K562 (cell line): ENCODE measurements at regions not wholly inside any gene's neighbourhood (a gene's known extent, or its start where the extent isn't known, plus 50 kb on each side); places are given as distances from the start of the nearest gene placed in this dataset.

Experiments
- ATAC-seq: fragments of 200-7000 bp; cut with Tn5 transposase; 3 replicates; pipeline ENCODE4 v1.9.1; 2020; ENCODE audit warnings: moderate library complexity
- BruUV-seq: library from RNA; stranded (reverse); fragments of 400-500 nt; replicated peaks from 2 replicates; lab custom pipeline; 2021; lab: Mats Ljungman, UMichigan
- CTCF ChIA-PET: fragments of 300-600 bp; formaldehyde crosslinking; extraction: SDS; loops from one replicate; lab custom pipeline; 2021; ENCODE audit warnings: low intra/inter-chr PET ratio; lab: Yijun Ruan, JAX
- POLR2A ChIA-PET: fragments of 300-600, 350-650 bp; sonication (Branson Sonifier 250); formaldehyde crosslinking; extraction: SDS; loops from one replicate; lab custom pipeline; 2021; ENCODE audit warnings: antibody characterized with exemption, inconsistent platforms; lab: Yijun Ruan, JAX
- DNase-seq, 4 experiments: peaks; one replicate each; pipeline versions ENCODE4 v3.0.0 to v3.0.0-alpha.2; 2011 to 2018; ENCODE audit warnings: low spot score in 3 of 4, mixed read lengths in 3 of 4; ENCODE audit errors: extremely low read depth in 1 of 4
- FAIRE-seq: peaks from 2 replicates; lab custom pipeline; 2011; peaks lifted over from hg19 to GRCh38; lab: Jason Lieb, UNC
- H2AFZ ChIP-seq: 2 replicates; pipeline ENCODE4 v1.6.0; 2011; ENCODE audit warnings: low read depth, low read length, control low read depth, inconsistent platforms
- H3K27ac ChIP-seq: fragments of 200-600 bp; 3 replicates; pipeline ENCODE4 v1.8.0; 2011; ENCODE audit warnings: low read depth, mild to moderate bottlenecking, control low read depth, inconsistent platforms, low read length, moderate library complexity, mixed read lengths; ENCODE audit errors: extremely low read depth
- H3K27me3 ChIP-seq, 2 experiments: fragments of 300-600 bp in 1 of 2; 2 replicates in 1 of 2; 3 replicates in 1 of 2; pipeline versions ENCODE4 v1.6.0 to v1.8.0; 2011; ENCODE audit warnings: inconsistent platforms in 2 of 2, low read length in 2 of 2, mild to moderate bottlenecking in 1 of 2, mixed read lengths in 1 of 2, moderate library complexity in 1 of 2; ENCODE audit not compliant: control insufficient read depth in 2 of 2, insufficient read depth in 2 of 2
- H3K36me3 ChIP-seq: fragments of 300-600 bp; 3 replicates; pipeline ENCODE4 v1.8.0; 2011; ENCODE audit warnings: mild to moderate bottlenecking, low read length, inconsistent platforms; ENCODE audit not compliant: control insufficient read depth, insufficient read depth
- H3K4me1 ChIP-seq, 2 experiments: fragments of 200-600 bp in 1 of 2; replicated peaks in 1 of 2; 2 replicates in 1 of 2; 3 replicates in 1 of 2; pipeline versions ENCODE4 v1.5.1 to v1.8.0; 2011; ENCODE audit warnings: inconsistent platforms in 2 of 2, low read length in 2 of 2, mild to moderate bottlenecking in 1 of 2, mixed read lengths in 1 of 2, moderate library complexity in 1 of 2; ENCODE audit not compliant: control insufficient read depth in 2 of 2, insufficient read depth in 2 of 2
- H3K4me2 ChIP-seq: 2 replicates; pipeline ENCODE4 v1.6.1; 2011; ENCODE audit warnings: low read length, control low read depth, inconsistent platforms, mixed read lengths; ENCODE audit not compliant: insufficient read depth
- H3K4me3 ChIP-seq: fragments of 200-600 bp; sonication (generic), shearing (Covaris generic); 2 replicates; pipeline ENCODE4 v1.5.1; 2016; ENCODE audit warnings: control low read depth, inconsistent platforms
- H3K79me2 ChIP-seq: fragments of 200-600 bp; 3 replicates; pipeline ENCODE4 v1.8.0; 2011; ENCODE audit warnings: low read length, inconsistent platforms; ENCODE audit not compliant: control insufficient read depth, insufficient read depth
- H3K9ac ChIP-seq, 2 experiments: 2 replicates each; pipeline versions ENCODE4 v1.6.0 to v1.6.1; 2011; ENCODE audit warnings: low read depth in 2 of 2, low read length in 2 of 2, control low read depth in 1 of 2, inconsistent platforms in 1 of 2, mild to moderate bottlenecking in 1 of 2, mixed read lengths in 1 of 2; ENCODE audit not compliant: insufficient read depth in 1 of 2
- H3K9me1 ChIP-seq: one replicate; pipeline ENCODE4 v1.6.0; 2011; ENCODE audit warnings: inconsistent platforms, mild to moderate bottlenecking, low read length, moderate library complexity; ENCODE audit not compliant: control insufficient read depth, insufficient read depth
- H3K9me3 ChIP-seq: replicated peaks from 2 replicates; pipeline ENCODE4 v1.5.1; 2011; ENCODE audit warnings: low read depth, low read length, inconsistent platforms; ENCODE audit not compliant: control insufficient read depth, insufficient read depth
- H4K20me1 ChIP-seq: replicated peaks from 2 replicates; pipeline ENCODE4 v1.6.1; 2011; ENCODE audit warnings: low read length, inconsistent platforms, mixed read lengths; ENCODE audit not compliant: control insufficient read depth, insufficient read depth
- CREM ChIP-seq: IDR thresholded peaks from 2 replicates; pipeline ENCODE4 v1.6.1; 2014; ENCODE audit warnings: antibody characterized with exemption, low read depth
- JUND ChIP-seq, 2 experiments: IDR thresholded peaks; 2 replicates in 1 of 2; 3 replicates in 1 of 2; pipeline ENCODE4 v1.6.1; 2011; ENCODE audit warnings: borderline replicate concordance in 2 of 2, low read depth in 2 of 2, low read length in 2 of 2, improper control_type of control experiment in 1 of 2, missing biosample characterization in 1 of 2, missing genetic modification characterization in 1 of 2, missing genetic modification reagents in 1 of 2
- KAT8 ChIP-seq: fragments of 450-650 bp; IDR thresholded peaks from 2 replicates; pipeline ENCODE4 v1.6.1; 2016; ENCODE audit warnings: low read depth, mild to moderate bottlenecking
- NCOR1 ChIP-seq: fragments of 450-650 bp; IDR thresholded peaks from 2 replicates; pipeline ENCODE4 v1.6.1; 2016; ENCODE audit warnings: mild to moderate bottlenecking, moderate library complexity
- POLR3A ChIP-seq: IDR thresholded peaks from 2 replicates; pipeline ENCODE4 v1.6.1; 2011; ENCODE audit warnings: borderline replicate concordance, mild to moderate bottlenecking, moderate library complexity; ENCODE audit not compliant: insufficient read length, insufficient read depth; ENCODE audit errors: extremely low read depth
- XRCC4 ChIP-seq: IDR thresholded peaks from one replicate; pipeline ENCODE4 v1.6.1; 2011; ENCODE audit not compliant: insufficient read depth, insufficient read length; ENCODE audit errors: extremely low read depth
- ZNF12 ChIP-seq: sonication (generic); formaldehyde crosslinking; IDR thresholded peaks from 2 replicates; pipeline ENCODE4 v1.4.0; 2020; ENCODE audit warnings: mild to moderate bottlenecking, missing genetic modification reagents
- ZNF253 ChIP-seq: fragments of 250-450 bp; sonication (Bioruptor Pico); conservative IDR thresholded peaks from 2 replicates; pipeline ENCODE4 v1.6.1; 2021; ENCODE audit warnings: mild to moderate bottlenecking
- WGBS: fragments of 100-300 bp; shearing (Covaris generic); methylation state at CpG from one replicate; pipeline ENCODE4 v1.1.6; 2016; ENCODE audit warnings: low coverage, mixed read lengths; ENCODE audit not compliant: insufficient coverage; ENCODE audit errors: missing lambda C conversion rate; 5-methylcytosine and 5-hydroxymethylcytosine counted together
- in situ Hi-C: fragments of 300-500 bp; cut with MboI; formaldehyde crosslinking; loops from 4 replicates; pipeline ENCODE4 v1.15.0; 2018; ENCODE audit warnings: inconsistent platforms, mixed read lengths
- intact Hi-C: fragments of 100-400 bp; cut with micrococcal nuclease; formaldehyde crosslinking; loops from 2 replicates; pipeline ENCODE4 v1.14.2; 2022
- TF ChIP-seq, protein P1 (sequence below), 3 experiments: fragments of 200-800 bp in 1 of 3; sonication (Bioruptor generic) in 1 of 3; sonication (generic) in 1 of 3; formaldehyde crosslinking in 1 of 3; IDR thresholded peaks; 2 replicates each; pipeline versions ENCODE4 v1.6.1 to v1.8.0; 2016 to 2022; ENCODE audit warnings: mild to moderate bottlenecking in 2 of 3, missing compliant biosample characterization in 2 of 3, missing genetic modification characterization in 2 of 3, missing genetic modification reagents in 1 of 3
- TF ChIP-seq, protein P2 (sequence below): fragments of 250-450 bp; sonication (Bioruptor Pico); IDR thresholded peaks from 2 replicates; pipeline ENCODE4 v1.5.1; 2021; ENCODE audit warnings: mild to moderate bottlenecking
- TF ChIP-seq, protein P3 (sequence below): sonication (generic); IDR thresholded peaks from 2 replicates; pipeline ENCODE4 v1.6.1; 2016

DNA sequence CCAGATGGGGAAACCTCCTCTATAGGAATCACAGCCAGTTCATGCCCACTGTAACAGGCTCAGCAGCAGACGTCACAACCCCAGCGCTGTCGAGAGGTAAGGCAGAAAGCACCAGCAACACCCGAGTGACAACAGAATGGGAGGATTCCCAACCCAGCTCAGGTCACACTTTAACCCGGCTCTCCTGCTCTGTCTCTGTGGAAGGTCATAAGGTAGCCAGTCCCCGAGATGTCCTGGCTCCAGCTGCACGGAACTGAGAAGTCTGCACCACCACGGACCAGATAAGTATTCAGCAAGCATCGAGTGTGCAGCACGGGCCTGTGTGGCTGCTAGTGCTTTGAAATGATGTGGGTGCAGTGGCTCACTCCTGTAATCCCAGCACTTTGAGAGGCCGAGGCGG is 236.7 kb upstream of the TCERG1L start:
- FAIRE-seq (no peak), ATAC-seq (no peak), DNase-seq (no peak)
- no peak overlapping the region for H3K4me3 ChIP-seq
- no peak overlapping the region for H2AFZ ChIP-seq
- no peaks in the 10 kb centered on the region; the same call in 1 of the 2 replicates for H4K20me1 ChIP-seq
- 0% methylated on average over 12 of the region's 12 CpGs for WGBS
- H3K9me3 ChIP-seq, result no peaks in the 10 kb centered on the region
- no peak overlapping the region for H3K4me2 ChIP-seq
- ChIA-PET POLR2A (no interaction called here), CTCF (no interaction called here)
- no peaks in the 10 kb centered on the region for H3K9me1 ChIP-seq
- in situ Hi-C loops, result no loop called here
- no peaks in the 10 kb centered on the region for H3K79me2 ChIP-seq
- no peaks in the 10 kb centered on the region for H3K36me3 ChIP-seq
- peaks cover 0 to 16% of the 10 kb centered on the region in 2 experiments; a peak in 1 of 5 replicates for H3K27me3 ChIP-seq
- BruUV-seq, result no TSS peak
- intact Hi-C loops, result no loop called here
- no peaks in the 10 kb centered on the region for H3K4me1 ChIP-seq
- no peak overlapping the region for H3K9ac ChIP-seq
- no peak for TF ChIP-seq KAT8
- no peak for TF ChIP-seq ZNF12 (CRISPR knock-in tag)
- TF ChIP-seq JUND (IDR thresholded peaks at IDR 0.05; ENCODE audit: borderline replicate concordance, low read depth, low read length), result no peak
- TF ChIP-seq JUND (tag; IDR thresholded peaks at IDR 0.05; ENCODE audit: borderline replicate concordance, low read depth, low read length), result no peak
- TF ChIP-seq CREM, result no peak
- TF ChIP-seq, protein P1, sequence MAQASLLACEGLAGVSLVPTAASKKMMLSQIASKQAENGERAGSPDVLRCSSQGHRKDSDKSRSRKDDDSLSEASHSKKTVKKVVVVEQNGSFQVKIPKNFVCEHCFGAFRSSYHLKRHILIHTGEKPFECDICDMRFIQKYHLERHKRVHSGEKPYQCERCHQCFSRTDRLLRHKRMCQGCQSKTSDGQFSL (CRISPR knock-in tag; IDR thresholded peaks at IDR 0.05), result no peak
- TF ChIP-seq, protein P1 (tag; IDR thresholded peaks at IDR 0.05), result no peak
- TF ChIP-seq POLR3A, result no peak
- TF ChIP-seq NCOR1, result no peak
- TF ChIP-seq, protein P2, sequence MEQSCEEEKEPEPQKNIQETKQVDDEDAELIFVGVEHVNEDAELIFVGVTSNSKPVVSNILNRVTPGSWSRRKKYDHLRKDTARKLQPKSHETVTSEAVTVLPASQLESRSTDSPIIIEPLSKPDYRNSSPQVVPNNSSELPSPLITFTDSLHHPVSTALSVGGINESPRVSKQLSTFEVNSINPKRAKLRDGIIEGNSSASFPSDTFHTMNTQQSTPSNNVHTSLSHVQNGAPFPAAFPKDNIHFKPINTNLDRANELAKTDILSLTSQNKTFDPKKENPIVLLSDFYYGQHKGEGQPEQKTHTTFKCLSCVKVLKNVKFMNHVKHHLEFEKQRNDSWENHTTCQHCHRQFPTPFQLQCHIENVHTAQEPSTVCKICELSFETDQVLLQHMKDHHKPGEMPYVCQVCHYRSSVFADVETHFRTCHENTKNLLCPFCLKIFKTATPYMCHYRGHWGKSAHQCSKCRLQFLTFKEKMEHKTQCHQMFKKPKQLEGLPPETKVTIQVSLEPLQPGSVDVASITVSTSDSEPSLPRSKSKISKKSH (CRISPR knock-in tag), result no peak
- no peak for TF ChIP-seq ZNF253
- no peak for TF ChIP-seq XRCC4
- TF ChIP-seq, protein P3, sequence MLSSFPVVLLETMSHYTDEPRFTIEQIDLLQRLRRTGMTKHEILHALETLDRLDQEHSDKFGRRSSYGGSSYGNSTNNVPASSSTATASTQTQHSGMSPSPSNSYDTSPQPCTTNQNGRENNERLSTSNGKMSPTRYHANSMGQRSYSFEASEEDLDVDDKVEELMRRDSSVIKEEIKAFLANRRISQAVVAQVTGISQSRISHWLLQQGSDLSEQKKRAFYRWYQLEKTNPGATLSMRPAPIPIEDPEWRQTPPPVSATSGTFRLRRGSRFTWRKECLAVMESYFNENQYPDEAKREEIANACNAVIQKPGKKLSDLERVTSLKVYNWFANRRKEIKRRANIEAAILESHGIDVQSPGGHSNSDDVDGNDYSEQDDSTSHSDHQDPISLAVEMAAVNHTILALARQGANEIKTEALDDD, result no peak
- H3K27ac ChIP-seq, result no peak overlapping the region
